Endothelial cell of umbilical vein (primary cell): ENCODE measurements at regions not wholly inside any gene's neighbourhood (a gene's known extent, or its start where the extent isn't known, plus 50 kb on each side); places are given as distances from the start of the nearest gene placed in this dataset.

Experiments used
- BruUV-seq: library from RNA; stranded (reverse); fragments of 400-500 nt; replicated peaks from 2 replicates; lab custom pipeline; 2021; lab: Mats Ljungman, UMichigan
- CTCF ChIA-PET: fragments of 300-600, 350-600 bp; sonication (Branson Sonifier 250); formaldehyde crosslinking; loops from one replicate; lab custom pipeline; 2021; ENCODE audit warnings: antibody characterized with exemption, inconsistent platforms; lab: Charles Lee
- POLR2A ChIA-PET: fragments of 300-600, 350-600 bp; sonication (Branson Sonifier 250); formaldehyde crosslinking; loops from one replicate; lab custom pipeline; 2021; ENCODE audit warnings: antibody characterized with exemption, inconsistent platforms; lab: Charles Lee
- DNase-seq: peaks from one replicate; pipeline ENCODE4 v3.0.0-alpha.2; 2011; ENCODE audit warnings: low read depth, low spot score
- FAIRE-seq: peaks from 2 replicates; lab custom pipeline; 2011; peaks lifted over from hg19 to GRCh38; lab: Jason Lieb, UNC
- H2AFZ ChIP-seq: 2 replicates; pipeline ENCODE4 v1.6.0; 2012; ENCODE audit warnings: low read depth, low read length, control low read depth, inconsistent platforms
- H3K27ac ChIP-seq: 2 replicates; pipeline ENCODE4 v1.5.1; 2011; ENCODE audit warnings: low read depth, mild to moderate bottlenecking, control low read depth, low read length, moderate library complexity; ENCODE audit not compliant: insufficient read depth
- H3K27me3 ChIP-seq, 2 experiments: 2 replicates each; pipeline versions ENCODE4 v1.6.0 to v1.6.1; 2011; ENCODE audit warnings: low read length in 2 of 2, mixed read lengths in 1 of 2; ENCODE audit not compliant: control insufficient read depth in 2 of 2, insufficient read depth in 2 of 2
- H3K36me3 ChIP-seq, 2 experiments: 2 replicates in 1 of 2; 3 replicates in 1 of 2; pipeline ENCODE4 v1.5.1; 2011; ENCODE audit warnings: low read length in 2 of 2, mild to moderate bottlenecking in 1 of 2, moderate library complexity in 1 of 2; ENCODE audit not compliant: control insufficient read depth in 2 of 2, insufficient read depth in 2 of 2; ENCODE audit errors: extremely low read depth in 1 of 2
- H3K4me1 ChIP-seq: 3 replicates; pipeline ENCODE4 v1.5.1; 2011; ENCODE audit warnings: mild to moderate bottlenecking, low read length; ENCODE audit not compliant: control insufficient read depth, insufficient read depth; ENCODE audit errors: extremely low read depth
- H3K4me2 ChIP-seq: 2 replicates; pipeline ENCODE4 v1.6.1; 2011; ENCODE audit warnings: low read length, control low read depth, mixed read lengths; ENCODE audit not compliant: insufficient read depth
- H3K4me3 ChIP-seq, 3 experiments: fragments of 200-600 bp in 1 of 3; sonication (generic), shearing (Covaris generic) in 1 of 3; replicated peaks in 1 of 3; 2 replicates each; pipeline ENCODE4 v1.5.1; 2011 to 2016; ENCODE audit warnings: control low read depth in 3 of 3, low read length in 3 of 3, mild to moderate bottlenecking in 2 of 3, inconsistent platforms in 1 of 3, low read depth in 1 of 3, moderate library complexity in 1 of 3; ENCODE audit not compliant: insufficient read depth in 1 of 3
- H3K79me2 ChIP-seq: 2 replicates; pipeline ENCODE4 v1.6.0; 2012; ENCODE audit warnings: low read length, inconsistent platforms; ENCODE audit not compliant: control insufficient read depth, insufficient read depth
- H3K9ac ChIP-seq: replicated peaks from 2 replicates; pipeline ENCODE3; 2011; ENCODE audit warnings: low read length, control low read depth; ENCODE audit not compliant: insufficient read depth; ENCODE audit errors: extremely low read depth
- H3K9me1 ChIP-seq: replicated peaks from 3 replicates; pipeline ENCODE4 v1.6.0; 2011; ENCODE audit warnings: mild to moderate bottlenecking, low read length; ENCODE audit not compliant: control insufficient read depth, insufficient read depth; ENCODE audit errors: extremely low read depth
- H3K9me3 ChIP-seq: replicated peaks from 2 replicates; pipeline ENCODE4 v1.5.1; 2012; ENCODE audit warnings: low read length, inconsistent platforms; ENCODE audit not compliant: control insufficient read depth, insufficient read depth
- H4K20me1 ChIP-seq: replicated peaks from 2 replicates; pipeline ENCODE3; 2011; ENCODE audit warnings: mild to moderate bottlenecking, low read length; ENCODE audit not compliant: control insufficient read depth, insufficient read depth; ENCODE audit errors: extremely low read depth
- EZH2 ChIP-seq: IDR thresholded peaks from 2 replicates; pipeline ENCODE4 v1.6.1; 2012; ENCODE audit warnings: borderline replicate concordance, low read depth, mild to moderate bottlenecking, moderate library complexity, low read length, inconsistent platforms; ENCODE audit not compliant: severe bottlenecking
- FOS ChIP-seq: IDR thresholded peaks from 2 replicates; pipeline ENCODE4 v1.6.1; 2011; ENCODE audit warnings: mild to moderate bottlenecking, low read length, moderate library complexity, borderline replicate concordance; ENCODE audit not compliant: insufficient read depth
- GATA2 ChIP-seq: IDR thresholded peaks from 2 replicates; pipeline ENCODE4 v1.7.0; 2011; ENCODE audit warnings: low read depth, mild to moderate bottlenecking, moderate library complexity, mixed read lengths, low read length; ENCODE audit not compliant: insufficient read length, insufficient read depth
- JUN ChIP-seq: IDR thresholded peaks from 2 replicates; pipeline ENCODE4 v1.6.1; 2011; ENCODE audit warnings: borderline replicate concordance, low read depth; ENCODE audit not compliant: insufficient read length, insufficient read depth
- MYC ChIP-seq: IDR thresholded peaks from one replicate; pipeline ENCODE4 v1.6.1; 2011; ENCODE audit warnings: mild to moderate bottlenecking, low read depth, low read length
- POLR2A ChIP-seq: IDR thresholded peaks from 2 replicates; pipeline ENCODE4 v1.6.1; 2012; ENCODE audit warnings: low read depth, mild to moderate bottlenecking, control low read depth, low read length
- POLR2AphosphoS5 ChIP-seq: IDR thresholded peaks from 2 replicates; pipeline ENCODE4 v1.6.1; 2012; ENCODE audit warnings: low read depth, mild to moderate bottlenecking, control low read depth, low read length, moderate library complexity; ENCODE audit not compliant: insufficient read depth
- dilution Hi-C: fragments of 300-500 bp; cut with MboI; formaldehyde crosslinking; loops from one replicate; pipeline ENCODE4 v1.15.0; 2019; ENCODE audit warnings: low sequenced_read_pairs; ENCODE audit not compliant: extremely low pct_ligation_motif_present
- intact Hi-C: fragments of 100-400 bp; cut with micrococcal nuclease; formaldehyde crosslinking; loops from one replicate; pipeline ENCODE4 v1.10.0; 2022
- TF ChIP-seq, protein P1 (sequence below), 2 donors: IDR thresholded peaks; 1 replicate in 1 of 2; 2 replicates in 1 of 2; pipeline ENCODE4 v1.5.1; 2011; ENCODE audit warnings: low read length in 2 of 2, mild to moderate bottlenecking in 2 of 2, moderate library complexity in 2 of 2, control low read depth in 1 of 2, inconsistent platforms in 1 of 2, low read depth in 1 of 2; ENCODE audit not compliant: insufficient read depth in 1 of 2; ENCODE audit errors: extremely low read depth in 1 of 2

DNA sequence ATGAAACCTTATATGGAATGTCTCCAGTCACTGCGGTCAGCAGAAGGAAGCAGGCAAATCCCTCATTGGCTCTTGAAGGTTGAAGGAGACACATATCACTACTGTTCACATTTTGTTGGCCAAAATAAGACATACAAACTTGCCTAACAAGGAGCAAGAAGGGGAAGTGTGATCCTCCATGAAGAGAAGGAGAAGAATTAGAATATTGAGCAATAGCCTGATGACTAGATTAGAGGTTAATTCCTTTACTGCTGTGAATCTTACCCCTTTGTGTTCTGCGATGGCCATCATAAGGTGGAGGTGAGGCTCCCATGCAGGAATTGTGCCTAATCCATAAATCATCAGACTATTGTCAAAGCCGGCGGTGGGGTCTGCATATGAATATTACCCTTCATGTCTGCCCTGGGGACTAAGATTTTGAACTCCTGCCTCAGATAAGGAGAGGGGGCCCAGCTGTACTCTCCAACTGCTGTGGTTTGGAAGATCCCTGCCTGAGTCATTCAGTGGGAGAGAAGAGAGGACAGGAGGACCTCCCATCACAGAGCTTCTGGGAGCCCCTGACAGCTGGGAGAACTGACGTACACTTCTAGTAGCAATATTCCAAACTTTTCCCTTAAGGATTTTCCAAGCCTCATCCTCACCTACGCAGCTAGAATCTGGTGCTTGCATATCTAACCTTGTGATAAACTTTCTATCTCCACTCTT is 398.5 kb downstream of the REEP3 start:
- Histone ChIP-seq H3K36me3 (no peaks in the 10 kb centered on the region), H3K9me3 (no peaks in the 10 kb centered on the region), H3K27me3 (peaks cover 0 to 1% of the 10 kb centered on the region in 2 experiments), H3K79me2 (no peaks in the 10 kb centered on the region), H2AFZ (no peak overlapping the region), H3K27ac (no peak overlapping the region), H3K4me2 (no peak overlapping the region), H3K9ac (no peak overlapping the region), H4K20me1 (no peaks in the 10 kb centered on the region), H3K9me1 (no peaks in the 10 kb centered on the region), H3K4me3 (no peak overlapping the region), H3K4me1 (no peaks in the 10 kb centered on the region)
- POLR2A ChIA-PET: no interaction called here
- CTCF ChIA-PET: no interaction called here
- TF ChIP-seq POLR2AphosphoS5 (no peak), MYC (no peak), JUN (no peak), POLR2A (no peak)
- dilution Hi-C loops: no loop called here
- no peak for DNase-seq
- BruUV-seq: no TSS peak
- FAIRE-seq: no peak
- intact Hi-C loops: no loop called here

DNA sequence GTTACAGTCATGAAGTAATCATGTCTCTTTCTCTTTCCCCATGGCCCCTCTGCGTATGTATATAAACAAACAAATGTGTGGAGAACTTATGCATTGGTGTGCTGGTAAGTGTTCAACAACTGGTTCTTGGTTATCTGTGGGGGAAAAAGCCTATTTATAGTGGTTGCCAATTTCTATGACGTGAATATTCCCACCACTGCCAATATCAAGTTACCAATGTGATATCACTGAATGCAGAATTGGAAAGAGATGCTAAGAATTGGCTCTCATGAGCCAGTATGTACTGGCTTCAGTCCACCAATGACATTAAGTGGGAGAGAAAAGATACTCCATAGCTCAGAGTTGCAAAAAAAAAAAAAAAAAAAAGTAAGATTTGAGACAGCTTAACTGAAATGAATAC is 399.7 kb downstream of the REEP3 start:
- intact Hi-C loops (no loop called here), dilution Hi-C loops (no loop called here)
- no peak for DNase-seq
- Histone ChIP-seq H3K9me1 (no peaks in the 10 kb centered on the region), H3K4me2 (no peak overlapping the region), H3K79me2 (no peaks in the 10 kb centered on the region), H3K36me3 (no peaks in the 10 kb centered on the region), H3K9me3 (no peaks in the 10 kb centered on the region), H3K4me3 (no peak overlapping the region), H3K27me3 (peaks cover 0 to 1% of the 10 kb centered on the region in 2 experiments), H3K4me1 (no peaks in the 10 kb centered on the region), H3K27ac (no peak overlapping the region), H4K20me1 (no peaks in the 10 kb centered on the region), H2AFZ (no peak overlapping the region), H3K9ac (no peak overlapping the region)
- no peak for FAIRE-seq
- TF ChIP-seq EZH2: no peak
- TF ChIP-seq POLR2AphosphoS5: no peak
- no peak for TF ChIP-seq JUN
- TF ChIP-seq POLR2A: no peak
- no peak for TF ChIP-seq GATA2
- no peak for TF ChIP-seq MYC
- TF ChIP-seq FOS: no peak
- TF ChIP-seq, protein P1, sequence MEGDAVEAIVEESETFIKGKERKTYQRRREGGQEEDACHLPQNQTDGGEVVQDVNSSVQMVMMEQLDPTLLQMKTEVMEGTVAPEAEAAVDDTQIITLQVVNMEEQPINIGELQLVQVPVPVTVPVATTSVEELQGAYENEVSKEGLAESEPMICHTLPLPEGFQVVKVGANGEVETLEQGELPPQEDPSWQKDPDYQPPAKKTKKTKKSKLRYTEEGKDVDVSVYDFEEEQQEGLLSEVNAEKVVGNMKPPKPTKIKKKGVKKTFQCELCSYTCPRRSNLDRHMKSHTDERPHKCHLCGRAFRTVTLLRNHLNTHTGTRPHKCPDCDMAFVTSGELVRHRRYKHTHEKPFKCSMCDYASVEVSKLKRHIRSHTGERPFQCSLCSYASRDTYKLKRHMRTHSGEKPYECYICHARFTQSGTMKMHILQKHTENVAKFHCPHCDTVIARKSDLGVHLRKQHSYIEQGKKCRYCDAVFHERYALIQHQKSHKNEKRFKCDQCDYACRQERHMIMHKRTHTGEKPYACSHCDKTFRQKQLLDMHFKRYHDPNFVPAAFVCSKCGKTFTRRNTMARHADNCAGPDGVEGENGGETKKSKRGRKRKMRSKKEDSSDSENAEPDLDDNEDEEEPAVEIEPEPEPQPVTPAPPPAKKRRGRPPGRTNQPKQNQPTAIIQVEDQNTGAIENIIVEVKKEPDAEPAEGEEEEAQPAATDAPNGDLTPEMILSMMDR (IDR thresholded peaks at IDR 0.05; ENCODE audit: extremely low read depth in 1 of 2, insufficient read depth in 1 of 2, low read depth in 1 of 2, low read length in 2 of 2): no peak
- CTCF ChIA-PET: no interaction called here
- no TSS peak for BruUV-seq
- POLR2A ChIA-PET: interaction anchor here (0.6 kb wide), 1 partner anchor 1771 kb away, joined by 4 read pairs; no protein-coding TSS in a partner anchor
